Natural killer cell treated with Interleukin-12 subunit alpha and Interleukin-12 subunit beta and Interleukin-15 and Interleukin-18, amount 100 ng/mL, for 72 hours (primary cell): ENCODE measurements at regions not wholly inside any gene's neighbourhood (a gene's known extent, or its start where the extent isn't known, plus 50 kb on each side); places are given as distances from the start of the nearest gene placed in this dataset.

ENCODE experiments used
- ATAC-seq, 2 donors: fragments of 150-1000 bp; cut with Tn5 transposase in 1 of 2; sonication (Bioruptor Pico), chemical (Tn5 transposase) in 1 of 2; 2 replicates each; pipeline ENCODE4 v1.10.0; 2021
- DNase-seq: peaks from one replicate; pipeline ENCODE4 v3.0.0; 2022; ENCODE audit warnings: low spot score
- H3K27ac Mint-ChIP-seq, 2 donors: 1 replicate in 1 of 2; 2 replicates in 1 of 2; pipeline ENCODE4 v1.8.0; 2022; ENCODE audit warnings: mixed read lengths in 2 of 2, mild to moderate bottlenecking in 1 of 2, moderate library complexity in 1 of 2
- H3K27me3 Mint-ChIP-seq, 2 donors: 1 replicate in 1 of 2; 2 replicates in 1 of 2; pipeline ENCODE4 v1.8.0; 2022; ENCODE audit warnings: mixed read lengths in 2 of 2
- H3K36me3 Mint-ChIP-seq: one replicate; pipeline ENCODE4 v1.8.0; 2022; ENCODE audit warnings: mixed read lengths
- H3K4me1 Mint-ChIP-seq, 2 donors: 1 replicate in 1 of 2; 2 replicates in 1 of 2; pipeline ENCODE4 v1.8.0; 2022; ENCODE audit warnings: low read depth in 2 of 2, mixed read lengths in 2 of 2, mild to moderate bottlenecking in 1 of 2
- H3K4me3 Mint-ChIP-seq: one replicate; pipeline ENCODE4 v1.8.0; 2022; ENCODE audit warnings: mixed read lengths
- H3K9me3 Mint-ChIP-seq: 2 replicates; pipeline ENCODE4 v1.8.0; 2022; ENCODE audit warnings: mixed read lengths

DNA sequence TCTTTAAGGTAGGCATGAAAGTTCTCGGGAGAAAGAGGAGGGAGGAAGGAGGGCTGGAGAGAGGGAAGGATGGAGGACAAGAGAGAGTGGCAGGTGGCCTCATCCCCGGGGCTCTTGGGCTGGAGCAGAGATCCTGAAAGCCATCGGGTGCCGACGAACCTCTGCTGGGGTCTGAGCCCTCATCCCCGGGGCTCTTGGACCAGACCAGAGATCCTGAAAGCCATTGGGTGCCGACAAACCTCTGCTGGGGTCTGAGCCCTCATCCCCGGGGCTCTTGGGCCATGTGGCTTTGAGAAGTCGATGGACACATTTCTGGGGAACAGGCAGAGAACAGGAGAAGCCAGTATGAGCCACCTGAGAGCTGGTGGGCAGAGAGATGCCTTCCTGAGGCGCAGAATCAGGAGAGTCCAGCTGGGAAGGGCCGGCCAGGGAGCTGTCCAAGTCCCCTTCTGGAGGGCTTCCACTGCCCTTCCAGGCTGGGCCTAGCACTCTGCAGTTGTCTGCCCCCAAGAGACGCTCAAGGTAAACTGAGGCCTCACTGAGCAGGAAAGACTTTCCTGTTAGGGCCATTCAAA lies 1398.1 kb downstream of the BRD1 start:
- Mint-ChIP-seq H3K9me3 (no peaks in the 10 kb centered on the region), H3K36me3 (no peaks in the 10 kb centered on the region), H3K4me1 (no peaks in the 10 kb centered on the region), H3K27ac (no peak overlapping the region), H3K4me3 (no peak overlapping the region), H3K27me3 (peaks cover 0 to 5% of the 10 kb centered on the region in 2 donors)
- ATAC-seq: no peak
- peak; percentile 26 for DNase-seq

DNA sequence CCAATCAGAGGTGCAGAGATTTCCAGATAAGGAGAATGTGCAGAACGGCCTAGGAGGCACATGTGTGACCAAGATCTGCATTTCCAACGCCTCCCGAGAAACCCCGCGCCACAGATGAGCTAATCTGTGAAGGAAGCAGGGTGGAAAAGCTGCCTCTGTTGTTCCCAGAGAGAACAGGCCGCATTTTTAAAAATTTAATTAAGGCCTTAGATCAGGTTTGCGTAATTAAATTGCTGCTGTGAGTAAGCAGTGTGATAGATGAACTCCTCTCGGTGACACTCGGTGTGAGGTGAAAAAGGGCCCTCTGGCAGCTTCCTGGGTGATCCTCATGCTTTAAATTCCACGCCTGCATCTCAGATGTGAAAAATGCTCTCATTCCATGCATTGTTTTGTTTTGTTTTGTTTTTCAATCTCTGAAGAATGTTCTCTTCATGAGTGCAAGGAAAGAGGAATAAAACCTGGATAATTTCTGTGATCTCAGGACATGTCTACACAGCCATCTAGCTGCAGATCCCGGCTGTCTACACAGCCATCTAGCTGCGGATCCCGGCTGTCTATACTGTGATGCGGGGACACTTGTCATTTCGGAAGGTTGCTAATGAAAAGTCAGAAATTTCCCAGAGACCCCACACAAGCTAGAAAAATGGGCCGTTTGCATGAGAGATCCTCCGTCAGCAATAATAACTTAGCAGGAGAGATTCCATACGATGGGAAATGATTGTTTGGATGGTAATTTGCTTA lies 1398.9 kb downstream of the BRD1 start:
- no peaks in the 10 kb centered on the region for H3K4me1 Mint-ChIP-seq
- no peaks in the 10 kb centered on the region for H3K9me3 Mint-ChIP-seq
- DNase-seq (peak; percentile 22), ATAC-seq (no peak)
- no peaks in the 10 kb centered on the region for H3K36me3 Mint-ChIP-seq
- no peak overlapping the region for H3K27ac Mint-ChIP-seq
- no peak overlapping the region for H3K4me3 Mint-ChIP-seq
- H3K27me3 Mint-ChIP-seq: peaks cover 0 to 5% of the 10 kb centered on the region in 2 donors

DNA sequence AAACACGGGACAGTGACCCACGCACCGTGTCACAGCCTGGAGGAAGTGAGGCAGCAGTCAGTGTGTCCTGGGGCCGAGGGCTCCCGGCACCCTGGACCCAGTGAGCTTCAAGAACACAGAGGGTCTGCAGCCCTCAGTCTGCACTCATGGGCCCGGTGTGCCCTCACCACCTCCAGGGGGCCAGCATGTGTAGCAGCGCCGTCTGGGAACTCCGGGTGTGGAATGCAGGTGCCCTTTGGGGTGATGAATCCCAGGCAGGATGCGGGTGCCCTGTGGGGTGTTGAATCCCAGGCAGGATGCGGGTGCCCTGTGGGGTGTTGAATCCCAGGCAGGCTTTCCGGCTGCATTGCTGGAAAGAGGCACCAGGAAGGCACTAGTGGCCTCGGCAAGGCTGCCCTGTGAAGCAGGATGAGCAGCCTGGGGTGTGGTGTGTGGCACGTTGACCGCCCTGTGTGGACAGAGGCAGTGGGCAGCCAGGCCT lies 1399.9 kb downstream of the BRD1 start:
- no peaks in the 10 kb centered on the region for H3K4me1 Mint-ChIP-seq
- DNase-seq (peak; percentile 29), ATAC-seq (no peak)
- no peaks in the 10 kb centered on the region for H3K9me3 Mint-ChIP-seq
- no peak overlapping the region for H3K27ac Mint-ChIP-seq
- H3K4me3 Mint-ChIP-seq: no peak overlapping the region
- H3K36me3 Mint-ChIP-seq: no peaks in the 10 kb centered on the region
- peaks cover 0 to 7% of the 10 kb centered on the region in 2 donors for H3K27me3 Mint-ChIP-seq

DNA sequence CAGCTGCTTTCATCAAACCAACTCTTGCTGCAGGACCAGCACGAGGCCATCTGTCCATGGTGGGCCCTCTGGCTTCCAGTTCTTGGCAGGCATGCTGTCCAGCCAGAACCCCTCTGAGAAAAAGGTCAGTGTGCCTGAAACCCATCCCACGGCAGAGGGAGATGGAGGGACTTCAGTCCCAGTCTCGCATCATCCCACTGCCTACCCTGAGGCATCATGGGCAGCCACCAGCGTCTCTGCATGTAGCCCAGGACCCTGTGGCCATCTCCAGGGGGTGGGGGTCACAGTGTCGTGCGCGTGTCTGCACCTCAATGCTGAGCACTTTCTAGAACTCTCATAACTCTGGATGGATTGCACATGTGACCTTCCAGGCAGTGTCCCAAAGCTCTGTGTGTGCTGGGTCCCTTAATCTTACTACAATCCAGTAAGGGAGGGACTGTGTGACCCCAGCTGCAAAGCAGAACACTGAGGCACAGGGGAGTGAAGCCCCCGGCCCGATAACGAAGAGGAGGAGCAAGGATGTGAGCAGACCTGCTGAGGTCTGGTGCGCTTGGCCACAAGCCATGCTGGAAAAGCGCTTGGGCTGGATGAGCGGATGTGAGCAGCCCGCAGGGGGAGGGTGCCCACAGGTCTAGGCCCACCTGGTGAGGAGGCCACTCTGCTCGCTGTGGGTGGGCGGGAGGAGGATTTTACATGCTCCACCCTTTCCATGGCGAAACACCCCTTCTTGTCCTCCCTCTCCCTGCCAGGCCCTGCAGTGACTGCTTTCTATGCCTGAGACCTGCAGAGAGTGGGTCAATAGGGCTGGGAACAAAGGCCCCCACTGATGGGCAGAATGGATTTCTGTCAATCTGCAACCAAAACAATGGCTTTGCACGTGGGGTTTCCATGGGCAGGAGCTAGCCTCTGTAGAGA lies 1401.0 kb downstream of the BRD1 start:
- Mint-ChIP-seq H3K27ac (no peak overlapping the region), H3K36me3 (no peaks in the 10 kb centered on the region), H3K27me3 (peaks cover 1 to 10% of the 10 kb centered on the region in 2 donors), H3K4me1 (no peaks in the 10 kb centered on the region), H3K9me3 (no peaks in the 10 kb centered on the region), H3K4me3 (no peak overlapping the region)
- ATAC-seq (no peak), DNase-seq (peak; percentile 46)

DNA sequence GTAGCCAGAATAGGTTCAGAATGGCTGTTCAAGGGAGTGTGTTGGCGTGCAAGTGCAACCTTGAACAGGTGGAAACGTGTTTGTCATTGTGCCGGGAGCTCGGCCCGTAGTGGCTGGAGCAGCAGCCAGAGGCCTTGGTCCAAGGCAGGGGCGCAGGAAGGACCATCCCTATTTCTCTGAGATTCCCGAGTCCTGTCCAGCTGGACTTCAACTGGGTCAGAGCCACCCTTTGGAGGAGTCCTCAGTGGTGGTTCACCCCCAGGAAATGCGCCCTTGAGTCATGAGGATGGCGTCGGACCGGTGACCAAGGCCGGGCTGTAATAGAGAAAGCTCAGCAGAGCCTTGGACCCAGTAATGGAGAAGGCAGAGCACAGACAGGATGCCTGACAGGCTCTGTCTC lies 1402.0 kb downstream of the BRD1 start:
- H3K4me3 Mint-ChIP-seq: no peak overlapping the region
- H3K27ac Mint-ChIP-seq: no peak overlapping the region
- H3K9me3 Mint-ChIP-seq: no peaks in the 10 kb centered on the region
- DNase-seq (peak; percentile 5), ATAC-seq (no peak)
- peaks cover 9 to 14% of the 10 kb centered on the region in 2 donors for H3K27me3 Mint-ChIP-seq
- no peaks in the 10 kb centered on the region for H3K36me3 Mint-ChIP-seq
- H3K4me1 Mint-ChIP-seq: no peaks in the 10 kb centered on the region

DNA sequence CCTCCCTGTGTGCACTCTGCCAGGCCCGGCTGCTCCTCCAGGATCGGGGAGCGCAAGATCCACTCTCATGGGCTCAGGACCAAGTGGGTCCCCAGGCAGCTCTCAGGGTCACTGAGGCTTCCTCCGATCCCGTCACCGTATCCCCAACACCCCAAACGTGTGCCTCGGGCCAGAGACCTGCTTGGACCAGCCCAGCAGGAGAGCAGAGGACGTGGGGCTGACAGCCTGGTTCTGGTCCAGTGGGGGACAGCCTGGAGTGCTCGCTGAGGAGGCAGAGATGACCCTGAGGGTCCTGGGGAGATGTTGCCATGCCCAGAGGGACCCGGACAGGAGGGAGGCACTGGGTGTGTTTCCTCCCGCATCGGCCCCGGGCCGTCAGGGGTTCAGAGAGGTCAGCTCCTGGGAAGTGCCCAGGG lies 1402.6 kb downstream of the BRD1 start:
- no peak overlapping the region for H3K4me3 Mint-ChIP-seq
- ATAC-seq: no peak
- H3K27me3 Mint-ChIP-seq: peaks cover 13 to 17% of the 10 kb centered on the region in 2 donors
- H3K4me1 Mint-ChIP-seq: no peaks in the 10 kb centered on the region
- no peaks in the 10 kb centered on the region for H3K36me3 Mint-ChIP-seq
- peak; percentile 49 for DNase-seq
- H3K9me3 Mint-ChIP-seq: no peaks in the 10 kb centered on the region
- no peak overlapping the region for H3K27ac Mint-ChIP-seq

DNA sequence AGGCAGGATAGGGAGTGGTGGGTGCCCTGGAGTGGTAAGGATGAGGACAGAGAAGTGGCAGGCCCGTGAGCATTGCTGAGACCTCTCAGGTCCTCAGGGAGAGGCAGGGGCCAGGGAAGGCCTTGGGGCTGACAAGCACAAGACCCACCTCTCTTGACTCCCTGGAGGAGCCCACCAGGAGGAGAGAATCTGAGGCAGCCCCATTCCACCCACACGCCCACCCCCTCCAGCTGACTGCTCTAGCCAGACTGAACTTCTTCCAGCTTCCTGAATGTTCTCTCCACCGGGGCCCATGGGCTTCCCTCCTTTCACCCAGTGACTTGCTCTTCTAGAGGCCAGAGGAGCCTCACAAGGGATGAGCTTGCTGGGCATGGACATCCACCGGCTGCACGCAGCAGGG lies 1403.0 kb downstream of the BRD1 start:
- no peaks in the 10 kb centered on the region for H3K36me3 Mint-ChIP-seq
- H3K27ac Mint-ChIP-seq: no peak overlapping the region
- no peak overlapping the region for H3K4me3 Mint-ChIP-seq
- ATAC-seq (no peak), DNase-seq (no peak)
- peaks cover 13 to 18% of the 10 kb centered on the region in 2 donors for H3K27me3 Mint-ChIP-seq
- no peaks in the 10 kb centered on the region for H3K9me3 Mint-ChIP-seq
- H3K4me1 Mint-ChIP-seq: no peaks in the 10 kb centered on the region

DNA sequence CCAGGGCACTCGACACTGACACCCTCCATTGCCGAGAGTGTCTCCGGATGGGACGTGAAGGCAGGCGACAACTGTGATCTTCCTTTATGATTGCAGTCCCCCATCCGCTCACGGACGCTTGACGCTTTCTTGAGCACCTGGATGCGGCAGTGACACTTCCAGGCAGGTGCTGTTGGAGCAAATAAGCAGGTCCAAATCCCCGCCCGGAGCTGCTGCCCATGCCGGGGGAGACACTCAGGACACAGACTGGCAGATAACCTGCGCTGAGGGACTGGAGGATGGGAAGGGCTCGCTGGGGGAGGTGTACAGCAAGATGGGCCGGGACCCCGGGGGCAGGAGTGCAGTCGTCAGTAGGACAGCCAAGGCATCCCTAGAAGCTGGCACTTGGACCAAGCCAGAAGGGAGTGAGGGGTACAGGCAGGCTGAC lies 1403.5 kb downstream of the BRD1 start:
- no peak for DNase-seq
- H3K4me3 Mint-ChIP-seq: no peak overlapping the region
- no peaks in the 10 kb centered on the region for H3K4me1 Mint-ChIP-seq
- ATAC-seq: no peak
- no peak overlapping the region for H3K27ac Mint-ChIP-seq
- no peaks in the 10 kb centered on the region for H3K36me3 Mint-ChIP-seq
- no peaks in the 10 kb centered on the region for H3K9me3 Mint-ChIP-seq
- peaks cover 16 to 17% of the 10 kb centered on the region in 2 donors for H3K27me3 Mint-ChIP-seq

DNA sequence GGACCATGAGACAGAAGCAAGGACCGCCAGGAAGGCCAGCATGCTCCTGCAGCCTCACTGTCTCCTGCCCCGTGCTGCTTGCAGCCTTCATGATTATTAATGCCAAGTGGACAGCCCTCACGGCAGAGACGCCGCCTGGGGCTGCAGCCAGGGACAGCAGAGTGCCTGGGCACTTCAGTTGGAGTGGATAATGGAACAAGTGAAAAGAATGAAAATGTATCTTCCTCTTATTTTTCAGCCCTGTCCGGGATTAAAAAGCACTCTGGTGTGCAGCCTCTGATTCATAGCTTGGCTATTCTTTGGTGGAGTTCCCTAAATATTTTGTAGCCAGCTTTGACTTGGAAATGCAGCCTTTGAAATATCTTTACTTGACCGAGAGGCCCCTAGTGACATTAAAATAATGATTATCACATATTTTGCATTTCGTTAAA lies 1404.2 kb downstream of the BRD1 start:
- H3K27ac Mint-ChIP-seq: no peak overlapping the region
- no peaks in the 10 kb centered on the region for H3K9me3 Mint-ChIP-seq
- H3K4me1 Mint-ChIP-seq: no peaks in the 10 kb centered on the region
- no peaks in the 10 kb centered on the region for H3K36me3 Mint-ChIP-seq
- ATAC-seq (no peak), DNase-seq (no peak)
- peaks cover 15 to 21% of the 10 kb centered on the region in 2 donors for H3K27me3 Mint-ChIP-seq
- no peak overlapping the region for H3K4me3 Mint-ChIP-seq

DNA sequence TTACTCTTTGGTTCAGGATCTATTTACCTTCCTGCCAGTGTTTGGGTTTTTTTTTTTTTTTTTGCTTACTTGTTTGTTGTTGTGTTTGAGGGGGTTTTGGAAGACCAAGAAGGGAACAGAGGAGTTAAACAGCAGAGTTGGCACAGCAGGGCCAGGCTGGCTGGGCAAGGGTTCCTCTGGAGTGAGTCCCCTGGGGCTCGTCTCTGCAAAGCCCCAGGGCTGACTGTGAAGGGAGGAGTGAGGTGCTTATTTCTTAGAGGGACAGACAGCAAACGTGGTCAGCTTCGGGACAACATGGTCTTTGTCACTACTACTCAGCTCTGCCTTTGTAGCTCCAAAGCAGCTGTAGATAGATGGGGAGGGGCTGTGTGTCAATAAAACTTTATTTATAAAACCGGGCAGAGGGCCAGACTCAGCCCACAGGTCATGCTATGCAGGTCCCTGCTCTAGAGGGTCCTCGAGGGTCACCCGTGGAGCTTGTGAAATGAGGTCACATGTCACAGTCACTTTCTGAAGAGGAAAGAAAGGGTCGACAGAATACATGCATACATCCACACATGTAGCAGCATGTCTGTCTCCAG lies 1404.7 kb downstream of the BRD1 start:
- Mint-ChIP-seq H3K27ac (no peak overlapping the region), H3K9me3 (no peaks in the 10 kb centered on the region), H3K27me3 (peaks cover 15 to 21% of the 10 kb centered on the region in 2 donors), H3K4me3 (no peak overlapping the region), H3K36me3 (no peaks in the 10 kb centered on the region), H3K4me1 (no peaks in the 10 kb centered on the region)
- no peak for DNase-seq
- no peak for ATAC-seq

DNA sequence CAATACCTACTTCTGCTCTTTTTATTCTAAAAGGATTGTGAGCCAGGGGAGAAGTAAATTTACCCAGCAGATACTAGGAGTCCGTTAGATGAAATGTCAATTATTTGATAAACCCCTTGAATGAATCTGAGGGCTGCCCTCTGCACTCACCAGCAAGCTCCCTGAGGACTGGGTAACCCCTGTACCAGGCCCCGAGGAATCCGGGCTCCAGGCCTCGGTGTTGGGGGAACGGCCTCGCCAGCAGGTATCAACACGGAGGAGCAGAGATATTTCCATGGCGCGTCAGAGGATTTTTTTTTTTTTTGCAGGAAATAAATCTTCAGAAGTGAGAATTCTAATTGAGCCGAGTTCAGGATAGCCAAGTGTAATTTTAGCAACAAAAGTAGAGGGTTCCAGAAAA lies 1408.8 kb downstream of the BRD1 start:
- DNase-seq (peak; percentile 22), ATAC-seq (no peak)
- H3K27me3 Mint-ChIP-seq: peaks cover 21 to 35% of the 10 kb centered on the region in 2 donors
- H3K4me3 Mint-ChIP-seq: no peak overlapping the region
- H3K36me3 Mint-ChIP-seq: no peaks in the 10 kb centered on the region
- H3K4me1 Mint-ChIP-seq: no peaks in the 10 kb centered on the region
- no peak overlapping the region for H3K27ac Mint-ChIP-seq
- no peaks in the 10 kb centered on the region for H3K9me3 Mint-ChIP-seq

DNA sequence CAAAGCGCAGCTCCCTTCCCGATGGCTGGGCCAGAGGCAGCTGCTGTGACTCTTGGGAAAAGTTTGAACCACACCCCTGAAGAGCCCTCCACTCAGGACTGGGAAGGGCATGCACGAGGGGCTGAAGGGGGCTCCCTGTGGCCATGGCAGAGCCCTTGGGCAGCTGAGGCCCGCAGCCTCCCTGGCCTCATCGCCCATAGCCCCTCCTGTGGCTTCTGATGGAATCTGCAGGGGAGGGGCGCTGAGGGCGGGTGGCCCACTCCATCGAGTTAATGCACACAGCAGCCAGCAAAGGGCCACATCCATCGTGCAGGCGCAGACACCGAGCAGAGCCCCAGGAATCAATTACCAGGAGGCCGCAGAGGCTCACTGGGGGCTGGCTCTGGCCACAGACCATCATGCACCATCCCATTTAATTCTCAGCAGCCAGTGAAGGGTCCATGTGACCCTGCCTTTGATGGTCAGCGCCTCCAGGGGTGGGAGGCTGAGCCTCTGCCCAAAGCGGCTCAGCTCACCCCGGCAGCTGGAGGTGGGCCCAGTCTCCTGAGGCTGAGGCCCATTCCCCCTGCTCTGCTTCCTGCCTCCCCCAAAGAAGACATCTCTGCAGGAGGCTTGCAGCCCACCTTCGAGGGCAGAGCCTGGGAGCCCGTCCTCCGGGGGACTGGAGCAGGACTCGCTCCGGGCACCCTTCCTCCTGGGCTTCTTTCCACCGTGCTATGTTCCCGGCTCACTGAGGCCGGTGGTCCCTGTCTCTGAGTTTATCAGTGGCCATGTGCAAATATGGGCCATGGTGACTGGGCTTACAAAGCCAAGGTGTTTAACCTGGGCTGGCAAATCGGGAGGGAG lies 1410.2 kb downstream of the BRD1 start:
- Mint-ChIP-seq H3K4me3 (no peak overlapping the region), H3K4me1 (no peaks in the 10 kb centered on the region), H3K27me3 (peaks cover 22 to 39% of the 10 kb centered on the region in 2 donors), H3K27ac (no peak overlapping the region), H3K9me3 (no peaks in the 10 kb centered on the region), H3K36me3 (no peaks in the 10 kb centered on the region)
- peak; percentile 6 to 45 for ATAC-seq
- DNase-seq: peak; percentile 20
